SIG-M5 (cell line): ENCODE measurements at regions not wholly inside any gene's neighbourhood (a gene's known extent, or its start where the extent isn't known, plus 50 kb on each side); places are given as distances from the start of the nearest gene placed in this dataset.
"Not testable (repeated sequence)": the region's sequence is repeated elsewhere in the genome, so short reads cannot be mapped to it uniquely, and the experiment has no call there.

Experiments used
- DNase-seq: peaks from one replicate; lab custom pipeline; 2025; lab: John Stamatoyannopoulos, UW

DNA sequence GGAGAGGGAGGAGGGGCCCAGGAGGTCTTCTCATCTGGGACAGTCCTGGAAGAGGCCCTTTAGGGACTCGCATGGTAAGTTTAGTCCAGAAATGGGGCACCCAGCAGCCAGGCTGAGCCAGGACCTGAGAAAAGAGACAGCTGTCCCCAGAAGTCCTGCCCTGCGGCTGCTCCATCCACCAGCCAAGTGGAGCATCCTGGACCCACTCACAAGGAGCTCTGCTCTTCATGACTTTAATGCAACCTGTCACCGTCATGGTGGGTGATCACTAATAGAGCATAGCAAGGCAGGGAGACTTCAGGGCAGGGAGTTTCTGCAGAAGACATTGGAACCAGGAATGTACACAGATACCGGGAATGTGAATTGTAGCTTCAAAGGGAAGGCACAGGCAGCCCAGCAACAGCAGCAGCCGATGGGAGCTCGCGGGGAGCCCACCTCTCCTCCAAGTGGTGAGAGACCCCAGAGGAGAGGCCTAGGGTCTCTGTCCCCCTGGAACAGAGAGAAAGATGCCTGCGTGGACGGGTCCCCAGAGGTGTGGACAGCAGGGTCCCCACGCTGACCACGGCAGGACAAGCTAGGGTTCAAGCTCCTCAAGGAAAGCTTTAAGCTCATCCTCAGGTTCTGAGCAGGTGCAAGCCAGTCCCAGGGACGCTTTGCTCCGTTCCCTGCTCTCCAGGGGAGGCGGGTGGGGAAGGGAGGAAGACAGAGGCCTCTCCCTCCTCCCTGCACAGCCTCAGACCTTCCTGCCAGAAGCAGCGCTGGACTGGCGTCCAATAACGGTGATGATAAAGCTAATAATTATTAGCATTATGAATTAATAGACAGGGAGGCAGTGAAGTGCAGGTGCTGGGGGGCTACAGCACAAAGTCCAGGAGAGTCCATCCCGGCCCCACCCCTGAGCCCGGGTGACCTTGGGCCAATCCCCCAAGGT lies 335.3 kb downstream of the ADGRD1 start:
- DNase-seq, result not testable (repeated sequence)

DNA sequence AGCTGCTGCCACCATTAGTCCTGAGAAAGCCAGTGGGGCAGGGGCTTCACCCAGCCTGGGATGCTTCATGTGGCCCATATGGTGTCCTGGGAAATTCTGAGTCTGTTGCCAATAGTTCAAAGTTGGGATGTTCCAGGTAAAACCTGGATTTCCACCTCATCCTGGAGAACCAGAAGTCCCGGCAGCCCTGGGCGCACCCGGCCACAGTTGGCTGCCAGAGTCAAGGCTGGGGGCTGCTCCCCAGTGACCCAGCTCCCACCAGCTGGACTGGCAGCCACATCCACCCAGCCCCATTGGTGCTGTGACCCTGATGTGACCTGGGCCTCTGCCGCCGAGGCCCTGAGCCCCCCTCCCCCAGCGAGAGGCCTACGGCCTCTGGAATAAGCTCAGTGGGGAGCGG lies 336.1 kb downstream of the ADGRD1 start:
- DNase-seq, result not testable (repeated sequence)

DNA sequence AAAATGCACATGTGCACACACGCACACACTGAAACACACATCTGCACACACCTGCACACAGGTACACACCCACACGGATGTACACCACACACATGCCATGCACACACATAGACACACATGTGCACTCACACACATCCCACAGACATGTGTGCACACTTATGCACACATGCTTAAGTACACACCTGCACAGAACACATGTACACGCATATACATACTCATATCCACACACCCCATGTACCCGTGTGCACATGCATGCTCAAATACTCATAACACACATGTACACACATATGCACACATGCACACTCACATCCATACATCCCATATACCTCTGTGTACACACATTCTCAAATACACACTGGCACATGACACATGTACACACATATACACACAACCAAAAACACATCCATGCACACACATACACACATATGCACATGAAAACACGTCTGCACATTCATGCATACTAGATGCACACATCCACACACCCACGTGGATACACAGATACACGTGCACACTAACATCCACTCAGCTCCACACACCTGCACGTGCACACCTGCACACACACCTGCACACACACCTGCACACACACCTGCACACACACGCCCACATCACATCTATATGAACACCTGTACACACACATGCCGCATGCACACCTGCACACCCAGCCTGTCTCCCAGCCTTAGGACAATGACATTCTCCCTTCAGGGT lies 336.7 kb downstream of the ADGRD1 start:
- DNase-seq, result no peak

DNA sequence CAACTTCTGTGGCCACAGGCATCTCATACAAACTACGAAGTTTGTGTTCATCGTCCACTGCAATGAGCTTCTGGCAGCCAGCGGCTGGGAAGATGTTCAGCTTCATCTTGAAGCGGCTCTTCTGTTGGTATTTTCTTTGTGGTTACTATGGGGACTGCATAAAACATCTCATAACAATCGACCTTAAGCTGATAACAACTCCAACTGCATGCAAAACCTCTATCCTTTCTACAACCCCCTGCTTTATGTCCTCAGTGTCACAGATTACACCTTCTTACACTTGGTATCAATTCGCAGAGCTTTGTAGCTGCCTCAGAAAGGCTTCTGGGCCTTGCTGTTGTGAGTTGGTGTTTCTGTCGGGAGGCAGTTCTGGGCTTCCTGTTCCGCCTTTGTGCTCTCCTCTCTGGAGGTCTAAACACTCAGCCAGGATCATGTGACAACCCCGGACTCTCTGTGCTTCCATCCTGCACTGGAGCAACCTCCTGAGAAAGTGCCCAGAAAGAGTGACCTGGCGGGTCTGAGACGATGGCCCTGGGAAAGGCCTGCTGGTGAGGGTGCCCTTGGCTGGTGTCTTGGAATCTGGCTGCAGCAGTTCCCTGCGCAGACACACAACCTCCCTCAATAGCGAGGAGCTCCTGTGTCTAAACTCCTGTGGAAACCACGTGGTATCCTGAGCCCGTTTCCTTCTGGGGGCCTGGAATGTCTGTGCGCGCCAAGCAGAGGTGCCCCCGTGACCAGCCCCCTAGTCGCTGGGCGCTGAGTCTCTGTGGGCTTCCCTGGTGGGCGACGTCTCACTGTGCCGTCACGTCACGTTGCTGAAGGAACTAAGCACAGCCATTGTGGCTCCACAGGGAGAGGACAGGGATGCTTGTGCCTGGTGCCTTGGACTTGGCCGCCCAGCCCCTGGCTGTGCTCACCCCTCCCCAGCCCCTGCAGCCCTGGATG lies 339.6 kb downstream of the ADGRD1 start:
- not testable (repeated sequence) for DNase-seq

DNA sequence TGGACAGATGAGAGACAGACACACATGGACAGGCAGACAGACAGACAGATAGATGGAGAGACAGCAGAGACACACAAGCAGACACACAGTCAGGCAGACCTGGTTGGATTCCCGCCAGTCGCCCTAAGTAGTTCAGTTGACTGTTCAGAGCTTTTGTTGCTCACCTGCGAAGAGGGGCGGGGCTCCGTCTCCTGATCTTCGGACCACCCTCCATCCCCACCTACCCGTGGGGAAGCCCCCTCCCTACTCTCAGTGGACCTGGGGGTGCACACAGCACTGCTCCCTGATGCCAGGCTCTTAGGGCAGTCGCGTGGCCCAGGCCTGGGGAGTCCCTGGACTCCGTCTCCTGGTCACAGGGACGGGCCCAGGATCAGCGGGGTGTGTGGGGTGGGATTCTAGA lies 341.0 kb downstream of the ADGRD1 start:
- not testable (repeated sequence) for DNase-seq

- DNase-seq, result not testable (repeated sequence)
These were observed 341.4 kb downstream of the ADGRD1 start for GRCh38 chr12:131295117-131295516.

DNA sequence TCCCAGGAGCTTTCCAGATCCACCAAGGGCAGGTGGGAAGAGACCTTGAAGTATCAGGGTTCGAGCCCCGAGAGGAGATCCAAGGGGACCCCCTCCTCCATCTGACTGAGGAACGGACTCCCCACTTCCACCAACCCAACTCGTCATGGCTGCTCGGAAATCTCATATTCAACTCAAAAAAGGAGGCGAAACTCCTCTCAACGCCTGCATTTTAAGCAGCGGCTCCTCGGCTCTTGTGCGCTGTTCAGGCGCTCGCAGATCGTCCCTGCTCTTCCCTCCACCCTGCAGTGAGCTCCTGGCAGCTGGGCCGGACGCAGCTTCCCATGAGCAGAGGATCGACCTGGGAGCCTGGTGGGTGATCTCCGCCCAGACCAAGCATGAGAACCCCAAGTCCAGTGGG lies 341.9 kb downstream of the ADGRD1 start:
- not testable (repeated sequence) for DNase-seq

DNA sequence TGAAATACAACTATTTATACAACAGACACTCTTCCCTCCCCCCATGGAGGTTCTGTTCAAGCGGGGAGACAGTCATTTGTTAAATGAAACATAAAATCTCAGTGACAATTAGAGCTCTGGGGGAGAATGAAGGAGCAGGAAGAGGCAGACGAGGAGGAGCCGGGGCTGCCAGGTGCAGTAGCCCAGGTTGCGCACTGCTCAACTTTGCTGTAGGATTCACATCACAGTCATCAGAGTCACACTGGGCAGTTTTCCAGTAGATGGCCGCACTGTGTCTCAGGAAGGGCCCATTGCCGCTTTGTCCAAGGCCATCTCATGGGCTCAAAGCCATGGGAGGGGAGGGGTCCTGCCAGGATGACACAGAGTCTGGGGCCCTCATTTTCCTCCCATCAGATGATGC lies 342.4 kb downstream of the ADGRD1 start:
- not testable (repeated sequence) for DNase-seq

- DNase-seq, result not testable (repeated sequence)
These were observed 342.9 kb downstream of the ADGRD1 start for GRCh38 chr12:131296651-131297050.

- not testable (repeated sequence) for DNase-seq
These were observed 345.0 kb downstream of the ADGRD1 start for GRCh38 chr12:131298526-131299369.

DNA sequence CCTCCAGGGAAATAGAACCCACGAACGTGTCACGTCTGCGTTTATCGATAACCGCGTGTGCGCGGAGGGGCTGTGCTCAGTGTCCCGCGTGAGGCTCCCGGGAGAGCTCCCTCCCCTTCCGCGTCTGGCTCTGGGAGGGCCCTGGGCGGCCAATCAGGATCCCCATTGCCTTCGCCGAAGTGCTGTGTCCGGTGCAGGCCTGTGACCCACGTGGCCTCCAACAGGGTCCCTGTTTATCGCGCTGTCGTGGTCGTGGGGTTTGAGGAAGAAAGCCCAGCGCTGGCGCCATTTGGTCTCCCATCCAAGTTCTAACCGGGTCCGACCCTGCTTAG lies 345.6 kb downstream of the ADGRD1 start:
- not testable (repeated sequence) for DNase-seq

- DNase-seq, result not testable (repeated sequence)
These were observed 349.9 kb downstream of the ADGRD1 start for GRCh38 chr12:131303576-131303975.

- not testable (repeated sequence) for DNase-seq
These were observed 350.9 kb downstream of the ADGRD1 start for GRCh38 chr12:131304642-131305041.

DNA sequence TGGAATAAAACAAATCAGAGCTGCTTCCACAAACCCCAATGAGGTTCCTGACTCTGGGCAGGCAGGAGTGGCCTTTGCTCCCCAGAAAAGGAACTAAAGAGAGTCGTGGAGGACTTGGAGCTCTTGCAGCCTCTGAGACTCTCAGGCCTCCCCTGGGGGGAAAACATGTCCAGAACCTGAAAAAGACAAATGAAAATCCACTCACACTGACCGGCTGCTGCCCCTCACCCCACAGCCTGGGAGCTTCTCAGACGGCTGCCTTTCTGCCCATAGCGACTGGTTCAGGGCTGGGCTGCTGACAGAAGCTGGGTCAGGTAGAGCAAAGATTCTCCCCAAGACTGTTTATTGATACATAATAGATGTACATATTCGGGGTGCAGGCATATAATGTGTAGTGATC lies 356.0 kb downstream of the ADGRD1 start:
- no peak for DNase-seq

DNA sequence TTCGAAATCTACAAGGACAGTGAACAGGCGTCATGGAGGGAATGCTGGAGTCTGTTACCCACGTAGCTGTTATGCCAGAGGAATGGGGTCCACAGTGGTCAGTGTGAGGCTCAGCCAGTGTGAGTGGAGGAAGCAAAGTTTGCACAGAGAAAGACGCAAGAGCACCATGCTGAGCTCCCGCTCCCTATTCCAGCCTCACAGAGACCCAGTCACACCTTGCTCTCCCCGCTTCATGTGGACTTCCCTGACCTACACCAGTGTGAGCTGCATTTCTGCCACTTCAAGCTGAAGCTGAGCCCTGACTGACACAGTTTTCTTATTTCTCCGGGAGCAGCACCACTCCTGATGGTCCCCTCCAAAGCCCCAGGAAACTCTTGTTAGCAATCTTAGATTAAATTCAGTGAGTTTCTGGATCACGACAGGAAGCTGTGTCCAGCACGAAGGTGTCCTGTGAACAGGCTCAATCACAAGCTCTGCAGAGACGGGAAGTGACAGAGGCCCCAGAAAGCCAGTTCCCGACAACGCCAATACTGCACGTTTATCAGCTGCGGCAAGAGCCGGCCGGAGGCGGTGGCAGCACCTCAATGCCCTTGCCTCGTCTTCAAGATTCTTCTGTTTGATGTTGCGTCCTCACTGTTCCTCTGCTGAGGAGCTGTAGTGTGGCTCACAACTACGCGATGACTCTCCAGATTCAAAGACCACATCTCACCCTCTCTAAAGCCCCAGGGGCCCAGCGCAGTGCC lies 356.7 kb downstream of the ADGRD1 start:
- DNase-seq, result not testable (repeated sequence)

GRCh38 chr12:131311279-131311722 lies 357.6 kb downstream of the ADGRD1 start:
- DNase-seq, result not testable (repeated sequence)

DNA sequence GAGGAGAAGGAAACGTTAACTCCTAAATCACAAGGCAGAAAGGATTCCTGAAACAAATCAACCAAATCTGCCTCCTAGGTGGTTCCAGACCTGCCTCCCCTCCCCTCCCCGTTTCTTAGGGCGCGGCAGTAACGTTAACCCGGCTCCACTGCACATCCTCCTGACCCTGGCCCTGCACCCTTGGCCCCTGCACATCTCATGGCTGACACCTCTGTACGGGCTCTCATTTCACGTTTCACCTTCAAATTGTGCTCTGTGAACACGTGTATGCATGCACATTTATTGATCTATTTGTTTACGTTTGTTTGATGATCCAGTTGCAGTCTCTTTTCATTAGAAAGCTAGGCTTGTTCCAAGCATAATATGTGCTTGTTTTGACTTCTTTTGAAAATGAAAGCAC lies 358.1 kb downstream of the ADGRD1 start:
- DNase-seq, result no peak

GRCh38 chr12:131312382-131312781 lies 358.7 kb downstream of the ADGRD1 start:
- not testable (repeated sequence) for DNase-seq

- no peak for DNase-seq
These were observed 359.3 kb downstream of the ADGRD1 start for GRCh38 chr12:131312793-131313545.
